GM12891 (cell line): ENCODE measurements at regions not wholly inside any gene's neighbourhood (a gene's known extent, or its start where the extent isn't known, plus 50 kb on each side); places are given as distances from the start of the nearest gene placed in this dataset.

Experiments used
- PAX5 ChIP-seq: IDR thresholded peaks from 2 replicates; pipeline ENCODE4 v1.6.1; 2011; ENCODE audit warnings: low read length, moderate library complexity, mild to moderate bottlenecking; ENCODE audit not compliant: insufficient read depth, severe bottlenecking
- POLR2A ChIP-seq: IDR thresholded peaks from 2 replicates; pipeline ENCODE4 v1.6.1; 2011; ENCODE audit warnings: low read depth, low read length, control low read depth

GRCh38 chr6:119442776-119443184, 93.2 kb upstream of the MAN1A1 start:
- no peak for TF ChIP-seq PAX5
- TF ChIP-seq POLR2A: no peak
